Heart right ventricle (tissue), 16 donors: ENCODE measurements at regions not wholly inside any gene's neighbourhood (a gene's known extent, or its start where the extent isn't known, plus 50 kb on each side); places are given as distances from the start of the nearest gene placed in this dataset.

Experiments
- ATAC-seq, 8 donors: fragments of 200-7000 bp; cut with Tn5 transposase; one replicate each; pipeline ENCODE4 v1.9.1; 2020; ENCODE audit warnings: mild to moderate bottlenecking in 8 of 8, moderate library complexity in 8 of 8, moderate number of reproducible peaks in 1 of 8
- DNase-seq, 2 donors: peaks; one replicate each; pipeline ENCODE4 v3.0.0-alpha.2; 2020
- H3K27ac ChIP-seq, 10 donors: fragments of 200-600 bp; sonication (generic) in 2 of 10; one replicate each; pipeline versions ENCODE4 v1.5.0 to v1.8.0; 2020 to 2022; ENCODE audit warnings: mild to moderate bottlenecking in 3 of 10
- H3K27me3 ChIP-seq, 7 donors: fragments of 200-600 bp; one replicate each; pipeline ENCODE4 v1.8.0; 2021 to 2022; ENCODE audit warnings: mild to moderate bottlenecking in 2 of 7
- H3K36me3 ChIP-seq, 9 donors: fragments of 200-600 bp; sonication (generic) in 1 of 9; one replicate each; pipeline versions ENCODE4 v1.5.0 to v1.8.0; 2020 to 2022; ENCODE audit warnings: mild to moderate bottlenecking in 2 of 9
- H3K4me1 ChIP-seq, 9 donors: fragments of 200-600 bp; sonication (generic) in 1 of 9; one replicate each; pipeline versions ENCODE4 v1.5.0 to v1.8.0; 2020 to 2022; ENCODE audit warnings: mild to moderate bottlenecking in 4 of 9
- H3K4me3 ChIP-seq, 10 donors: fragments of 200-600 bp; sonication (generic) in 2 of 10; one replicate each; pipeline versions ENCODE4 v1.5.0 to v1.8.0; 2020 to 2022; ENCODE audit warnings: mild to moderate bottlenecking in 7 of 10, moderate library complexity in 2 of 10
- H3K9me3 ChIP-seq, 11 donors: fragments of 200-600 bp in 10 of 11; sonication (generic) in 2 of 11; one replicate each; pipeline versions ENCODE4 v1.5.0 to v1.8.0; 2013 to 2022; ENCODE audit warnings: mild to moderate bottlenecking in 2 of 11, control low read depth in 1 of 11, moderate library complexity in 1 of 11
- WGBS, 2 donors: extraction: QIAGEN DNeasy Blood & Tissue Kit; methylation state at CpG; one replicate each; pipeline ENCODE4 v1.1.7; 2013; ENCODE audit warnings: inconsistent platforms in 1 of 2; 5-methylcytosine and 5-hydroxymethylcytosine counted together
- intact Hi-C, 10 donors: fragments of 100-400 bp; cut with DNase I; formaldehyde crosslinking; loops; one replicate each; pipeline versions ENCODE4 v1.11.1 to v1.14.2; 2022
- TF ChIP-seq, protein P1 (sequence below), 9 donors: fragments of 200-600 bp; sonication (generic) in 2 of 9; IDR thresholded peaks; one replicate each; pipeline versions ENCODE4 v1.5.0 to v1.8.0; 2021 to 2022; ENCODE audit warnings: antibody characterized with exemption in 9 of 9, mild to moderate bottlenecking in 5 of 9, moderate library complexity in 1 of 9
- donor health status: Arrhythmogenic right ventricular cardiomyopathy.
- donor health status: ischemic (EF 13 %, LVEDD 7.1; RV severe dilation, severe dysfunction).
- donor health status: healthy with polysubstance abuse.
- donor health status: DM: no; HTN: yes; CAD: no.
- donor health status: DM: no; HTN: no; CAD: no.
- donor health status: ischemic (EF 25% LVEDD 6.9; RV normal size, moderate dysfunction).
- donor health status: ischemic (EF 25% LVEDD 5.7; RV mildly dilated, moderate dysfunction).
- donor health status: healthy.
- donor health status: DM: yes; HTN: yes; CAD: no.
- donor health status: Ischemic cardiomyopathy.
- donor health status: ischemic (EF 35%, LVEDD 5.7; RV mildly dilated, moderate dysfunction).
- donor health status: nonischemic (EF 11% LVEDD 7.7; RV severe dilation, severe dysfunction).
- donor health status: DM: yes; HTN: yes; CAD: no.
- donor health status: PGD.
- donor health status: ischemic (EF 29% LVEDD 5.4; RV normal size, mild dysfunction).
- donor health status: nonischemic (EF 23%, LVEDD 6.1; RV moderate dilation, normal function).

DNA sequence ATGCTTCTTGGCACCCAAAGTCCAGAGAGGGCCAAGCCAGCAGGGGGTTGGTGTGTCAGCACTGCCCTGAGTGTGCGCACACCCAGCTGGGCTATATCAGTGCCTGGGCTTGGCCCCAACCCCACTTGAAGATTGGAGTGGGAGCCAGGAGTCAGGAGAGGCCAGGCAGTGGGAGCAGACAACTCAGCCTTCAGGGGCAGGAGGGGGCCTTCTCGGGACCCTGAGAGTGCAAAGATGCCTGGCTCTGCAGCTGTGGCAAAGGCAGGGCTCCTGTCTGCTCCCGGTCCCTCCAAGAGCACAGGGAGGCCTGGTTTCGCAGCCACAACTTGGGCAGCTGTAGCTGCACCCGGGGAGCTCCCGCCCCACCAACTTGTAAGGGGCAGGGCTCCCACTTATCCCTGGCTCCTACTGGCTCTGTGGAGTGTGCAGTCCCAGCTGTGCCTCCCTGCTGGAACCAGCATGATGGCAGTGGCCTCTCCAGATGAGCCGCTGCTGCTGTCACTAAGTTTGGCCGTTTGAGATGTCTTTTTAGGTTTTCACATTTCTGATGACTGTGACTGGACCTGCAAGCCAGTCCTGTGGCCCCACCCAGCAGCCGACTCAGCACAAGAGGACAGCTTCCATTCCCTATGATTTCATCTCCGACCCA is 148.8 kb upstream of the HS6ST1 start:
- intact Hi-C loops: loop anchor here in 1 of 10 donors (10.0 kb wide), 1 partner anchor 143 kb away; no protein-coding TSS in a partner anchor
- DNase-seq: peak; percentile 71 to 74

DNA sequence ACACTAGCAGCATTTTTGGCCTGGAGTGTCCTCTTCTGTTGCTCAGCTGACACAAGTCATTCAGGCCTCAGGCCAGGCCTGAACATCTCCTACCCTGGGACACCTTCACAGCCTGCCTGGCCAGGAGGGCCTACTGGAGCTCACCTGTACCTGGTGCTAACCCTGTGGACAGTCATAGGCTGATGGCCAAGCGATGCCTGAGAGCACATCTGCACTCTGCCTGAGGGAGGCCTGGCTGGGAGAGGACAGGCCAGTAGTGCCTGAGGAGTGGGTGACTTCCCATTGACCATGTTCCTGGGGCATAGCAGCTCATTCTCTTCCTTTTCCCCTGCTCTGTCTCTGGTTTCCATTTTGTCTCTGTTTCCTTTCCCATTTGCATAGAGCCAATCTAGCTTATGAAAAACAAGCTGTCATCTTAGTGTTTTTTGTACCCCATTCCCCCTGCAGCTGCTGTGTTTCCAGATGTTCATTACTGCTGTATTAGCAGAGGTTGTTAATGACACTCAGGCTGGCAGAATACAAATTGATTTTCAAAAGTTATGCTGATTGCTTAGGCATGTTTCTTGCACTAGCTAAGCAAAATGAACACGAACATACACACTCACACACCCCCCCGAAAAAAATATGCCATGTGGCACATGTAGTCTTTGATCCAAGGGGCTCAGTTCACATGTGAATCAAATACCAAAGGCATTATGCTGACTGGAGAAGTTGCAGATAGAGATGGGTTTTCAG is 149.7 kb upstream of the HS6ST1 start:
- Histone ChIP-seq H3K27me3 (peaks cover 0 to 6% (median 0%) of the 10 kb centered on the region in 7 donors), H3K4me1 (peaks cover 0 to 33% (median 24%) of the 10 kb centered on the region in 9 donors), H3K27ac (peak overlapping the region in 8 of 10 donors; percentile 39 to 85 (median 76)), H3K4me3 (no peak overlapping the region), H3K36me3 (no peaks in the 10 kb centered on the region), H3K9me3 (peaks cover 0 to 43% (median 17%) of the 10 kb centered on the region in 11 donors)
- intact Hi-C loops: loop anchor here in 1 of 10 donors (10.0 kb wide), 1 partner anchor 144 kb away; no protein-coding TSS in a partner anchor
- DNase-seq: no peak
- TF ChIP-seq, protein P1, sequence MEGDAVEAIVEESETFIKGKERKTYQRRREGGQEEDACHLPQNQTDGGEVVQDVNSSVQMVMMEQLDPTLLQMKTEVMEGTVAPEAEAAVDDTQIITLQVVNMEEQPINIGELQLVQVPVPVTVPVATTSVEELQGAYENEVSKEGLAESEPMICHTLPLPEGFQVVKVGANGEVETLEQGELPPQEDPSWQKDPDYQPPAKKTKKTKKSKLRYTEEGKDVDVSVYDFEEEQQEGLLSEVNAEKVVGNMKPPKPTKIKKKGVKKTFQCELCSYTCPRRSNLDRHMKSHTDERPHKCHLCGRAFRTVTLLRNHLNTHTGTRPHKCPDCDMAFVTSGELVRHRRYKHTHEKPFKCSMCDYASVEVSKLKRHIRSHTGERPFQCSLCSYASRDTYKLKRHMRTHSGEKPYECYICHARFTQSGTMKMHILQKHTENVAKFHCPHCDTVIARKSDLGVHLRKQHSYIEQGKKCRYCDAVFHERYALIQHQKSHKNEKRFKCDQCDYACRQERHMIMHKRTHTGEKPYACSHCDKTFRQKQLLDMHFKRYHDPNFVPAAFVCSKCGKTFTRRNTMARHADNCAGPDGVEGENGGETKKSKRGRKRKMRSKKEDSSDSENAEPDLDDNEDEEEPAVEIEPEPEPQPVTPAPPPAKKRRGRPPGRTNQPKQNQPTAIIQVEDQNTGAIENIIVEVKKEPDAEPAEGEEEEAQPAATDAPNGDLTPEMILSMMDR (IDR thresholded peaks at IDR 0.05): no peak
- 78 to 79% methylated on average over 3 of the region's 3 CpGs for WGBS, 2 donors
- ATAC-seq: no peak

More for the DNA sequence above, 148.8 kb upstream of the HS6ST1 start:
- Histone ChIP-seq H3K36me3 (no peaks in the 10 kb centered on the region), H3K27ac (peak overlapping the region in 9 of 10 donors; percentile 35 to 85 (median 75)), H3K4me1 (peaks cover 0 to 24% (median 15%) of the 10 kb centered on the region in 9 donors), H3K27me3 (no peaks in the 10 kb centered on the region), H3K4me3 (no peak overlapping the region), H3K9me3 (peaks cover 0 to 43% (median 17%) of the 10 kb centered on the region in 11 donors)
- peak; percentile 77 to 95 (median 89) for ATAC-seq
- TF ChIP-seq, protein P1 (IDR thresholded peaks at IDR 0.05): no peak
- WGBS, 2 donors: 60 to 64% methylated on average over 10 of the region's 10 CpGs

DNA sequence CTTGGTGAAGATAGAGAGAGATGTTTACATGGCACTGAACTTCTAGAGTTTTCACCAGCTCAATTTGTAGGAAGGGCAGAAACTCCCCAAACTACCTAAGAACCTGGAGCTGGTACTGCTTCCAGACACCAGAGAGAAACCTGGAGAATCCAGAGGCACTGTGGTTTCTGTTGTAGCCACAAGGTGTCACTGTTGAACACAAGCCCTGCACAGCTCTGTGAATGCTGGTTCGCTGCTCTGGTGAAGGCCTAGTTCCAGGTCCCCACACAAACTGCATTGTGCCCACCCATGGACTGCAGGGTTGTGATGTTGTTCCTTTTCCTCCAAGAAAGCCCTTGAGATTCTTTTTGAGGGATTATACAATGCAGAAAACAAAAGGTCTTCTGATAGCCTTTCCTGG is 150.5 kb upstream of the HS6ST1 start:
- Histone ChIP-seq H3K36me3 (no peaks in the 10 kb centered on the region), H3K4me3 (no peak overlapping the region), H3K27ac (no peak overlapping the region), H3K9me3 (peaks cover 0 to 43% (median 17%) of the 10 kb centered on the region in 11 donors), H3K4me1 (peaks cover 0 to 37% (median 32%) of the 10 kb centered on the region in 9 donors), H3K27me3 (peaks cover 0 to 6% (median 0%) of the 10 kb centered on the region in 7 donors)
- intact Hi-C loops: loop anchor here in 1 of 10 donors (10.0 kb wide), 1 partner anchor 144 kb away; no protein-coding TSS in a partner anchor
- ATAC-seq (no peak), DNase-seq (no peak)
- TF ChIP-seq, protein P1 (IDR thresholded peaks at IDR 0.05): peak in 4 of 9 donors; percentile 12 to 29 (median 24)
- 96 to 100% methylated on average over 1 of the region's 1 CpG for WGBS, 2 donors

DNA sequence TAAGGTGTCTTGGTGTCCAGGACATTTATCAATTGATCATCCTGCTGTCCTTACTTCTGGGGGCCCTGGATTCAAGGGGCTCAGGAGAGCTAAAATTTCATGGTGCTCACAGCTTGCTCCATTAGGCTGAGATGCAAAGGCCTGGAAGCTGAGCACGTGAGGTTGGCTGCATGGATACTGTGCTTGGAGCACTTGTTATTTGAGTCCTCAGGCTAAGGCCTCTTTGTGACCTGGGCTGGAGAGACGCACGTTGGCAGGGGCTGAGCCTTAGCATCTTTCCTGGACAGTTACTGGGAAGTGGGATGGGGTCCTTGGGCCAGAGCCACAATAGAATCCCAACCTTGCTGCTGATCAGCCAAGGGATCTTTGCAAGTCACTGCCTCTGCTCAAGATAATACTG is 151.2 kb upstream of the HS6ST1 start:
- TF ChIP-seq, protein P1 (IDR thresholded peaks at IDR 0.05): no peak
- intact Hi-C loops: loop anchor here in 1 of 10 donors (10.0 kb wide), 1 partner anchor 145 kb away; no protein-coding TSS in a partner anchor
- ATAC-seq (no peak), DNase-seq (no peak)
- Histone ChIP-seq H3K4me3 (no peak overlapping the region), H3K36me3 (no peaks in the 10 kb centered on the region), H3K27ac (no peak overlapping the region), H3K9me3 (peaks cover 0 to 43% (median 17%) of the 10 kb centered on the region in 11 donors), H3K27me3 (peaks cover 0 to 6% (median 0%) of the 10 kb centered on the region in 7 donors), H3K4me1 (peaks cover 0 to 38% (median 32%) of the 10 kb centered on the region in 9 donors)
- WGBS, 2 donors: 95 to 96% methylated on average over 3 of the region's 3 CpGs
